Activated CD4-positive, alpha-beta T cell treated with anti-CD3 and anti-CD28 coated beads, Interleukin-2, Interleukin-6, amounts not matched to agents 100 ng/mL and 50 ng/mL, durations not matched to agents 16 hours and 8 hours (primary cell): ENCODE measurements at regions not wholly inside any gene's neighbourhood (a gene's known extent, or its start where the extent isn't known, plus 50 kb on each side); places are given as distances from the start of the nearest gene placed in this dataset.
"Not testable (repeated sequence)": the region's sequence is repeated elsewhere in the genome, so short reads cannot be mapped to it uniquely, and the experiment has no call there.

Experiments
- DNase-seq: peaks from one replicate; pipeline ENCODE4 v3.0.0-alpha.2; 2020

DNA sequence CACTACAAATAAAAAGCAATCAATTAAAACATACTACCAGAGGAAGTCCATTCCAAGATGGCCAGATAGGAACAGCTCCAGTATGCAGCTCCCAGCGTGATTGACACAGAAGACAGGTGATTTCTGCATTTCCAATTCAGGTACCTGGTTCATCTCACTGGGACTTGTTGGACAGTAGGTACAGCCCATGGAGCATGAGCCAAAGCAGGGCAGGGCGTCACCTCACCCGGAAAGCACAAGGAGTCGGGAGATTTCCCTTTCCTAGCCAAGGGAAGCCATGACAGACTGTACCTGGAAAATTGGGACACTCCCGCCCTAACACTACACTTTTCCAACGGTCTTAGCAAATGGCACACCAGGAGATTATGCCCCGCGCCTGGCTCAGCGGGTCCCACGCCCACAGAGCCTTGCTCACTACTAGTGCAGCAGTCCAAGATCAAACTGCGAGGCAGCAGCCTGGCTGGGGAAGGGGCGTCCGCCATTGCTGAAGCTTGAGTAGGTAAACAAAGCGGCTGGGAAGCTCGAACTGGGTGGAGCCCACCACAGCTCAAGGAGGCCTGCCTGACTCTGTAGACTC, 106.0 kb downstream of the BUD13 start:
- DNase-seq, result not testable (repeated sequence)

DNA sequence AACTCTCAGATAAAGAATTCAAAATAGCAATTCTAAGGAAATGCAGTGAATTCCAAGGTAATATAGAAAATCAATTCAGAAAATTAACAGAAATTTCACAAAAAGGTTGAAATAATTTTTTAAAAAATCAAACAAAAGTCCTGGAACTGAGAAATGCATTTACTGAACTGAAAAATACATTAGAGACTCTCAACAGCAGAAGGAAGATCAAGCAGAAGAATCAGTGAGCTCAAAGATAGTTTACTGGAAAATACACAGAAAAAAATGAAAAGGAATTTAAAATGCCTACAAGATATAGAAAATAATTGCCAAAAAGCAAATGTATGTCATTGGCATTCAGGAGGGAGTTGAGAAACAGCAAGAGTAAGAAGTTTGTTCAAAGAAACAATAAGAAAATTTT, 107.3 kb downstream of the BUD13 start:
- DNase-seq, result no peak

DNA sequence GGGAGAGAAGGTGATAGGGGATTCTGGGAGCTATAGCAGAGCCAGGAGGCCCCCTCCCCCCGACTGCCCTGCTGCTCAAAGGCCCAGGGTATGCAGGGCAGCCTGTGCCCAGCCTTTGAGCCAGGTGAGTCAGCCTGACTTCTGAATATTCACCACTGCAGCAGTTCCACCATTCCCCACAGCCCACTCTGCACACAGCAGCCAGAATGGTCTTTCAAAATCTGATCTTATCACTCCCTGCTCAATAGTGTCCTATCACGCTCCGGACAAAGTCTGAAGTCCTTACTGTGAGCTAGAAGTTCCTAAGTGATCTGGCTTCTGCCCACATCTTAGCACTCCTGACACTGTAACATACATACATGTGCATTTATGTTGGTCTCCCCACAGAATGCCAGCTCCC, 111.7 kb downstream of the BUD13 start:
- DNase-seq, result no peak

DNA sequence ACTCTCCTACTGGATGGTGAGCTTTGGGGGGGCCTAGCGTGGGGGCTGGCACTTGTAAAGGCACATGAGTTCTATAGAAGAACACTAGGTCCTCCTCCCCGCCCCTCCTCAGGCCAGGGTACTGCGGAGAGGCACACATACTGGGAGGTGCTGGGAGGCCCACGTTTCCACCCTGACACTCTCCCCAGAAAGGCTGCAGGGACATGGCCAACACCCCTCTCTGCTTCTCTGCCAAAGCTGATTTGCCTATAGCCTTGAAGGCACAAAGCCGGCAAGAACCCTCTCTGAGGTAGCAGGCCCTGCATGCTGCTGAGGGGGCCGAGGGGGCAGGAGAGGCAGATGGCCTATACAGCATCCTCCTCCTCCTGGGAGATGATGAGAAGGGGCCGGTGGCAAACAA, 112.8 kb downstream of the BUD13 start:
- no peak for DNase-seq

DNA sequence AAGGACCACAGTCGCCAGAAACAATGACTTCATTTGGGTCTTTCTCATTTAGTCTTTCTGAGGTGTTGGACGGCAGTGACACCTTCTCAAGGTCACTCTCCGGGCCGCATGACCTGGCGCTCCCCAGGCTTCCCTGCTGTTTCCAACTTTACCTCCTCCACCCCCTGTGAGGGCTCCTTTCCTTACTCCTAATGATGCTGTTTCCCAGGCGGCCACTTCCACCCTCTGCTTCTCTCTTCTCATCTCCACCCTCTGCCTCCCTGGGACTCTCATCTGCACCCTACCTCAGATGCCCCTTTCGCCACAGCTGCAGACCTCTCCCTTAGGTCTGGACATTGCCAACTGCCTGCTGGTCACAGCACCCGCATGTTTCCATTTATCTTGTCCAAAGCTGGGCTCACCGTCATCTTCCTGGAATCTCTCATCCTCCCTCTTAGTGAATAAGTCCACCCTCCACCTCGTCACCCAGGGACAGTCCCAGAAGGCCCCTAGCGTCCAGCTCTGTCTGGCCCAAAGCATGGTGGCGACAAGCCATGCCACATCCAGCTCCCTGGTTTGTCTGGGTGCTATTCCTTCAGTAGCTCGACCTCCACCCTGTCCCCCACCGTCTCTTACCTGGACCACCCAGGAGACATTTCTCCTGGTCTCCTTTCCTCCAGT, 113.8 kb downstream of the BUD13 start:
- DNase-seq, result no peak

DNA sequence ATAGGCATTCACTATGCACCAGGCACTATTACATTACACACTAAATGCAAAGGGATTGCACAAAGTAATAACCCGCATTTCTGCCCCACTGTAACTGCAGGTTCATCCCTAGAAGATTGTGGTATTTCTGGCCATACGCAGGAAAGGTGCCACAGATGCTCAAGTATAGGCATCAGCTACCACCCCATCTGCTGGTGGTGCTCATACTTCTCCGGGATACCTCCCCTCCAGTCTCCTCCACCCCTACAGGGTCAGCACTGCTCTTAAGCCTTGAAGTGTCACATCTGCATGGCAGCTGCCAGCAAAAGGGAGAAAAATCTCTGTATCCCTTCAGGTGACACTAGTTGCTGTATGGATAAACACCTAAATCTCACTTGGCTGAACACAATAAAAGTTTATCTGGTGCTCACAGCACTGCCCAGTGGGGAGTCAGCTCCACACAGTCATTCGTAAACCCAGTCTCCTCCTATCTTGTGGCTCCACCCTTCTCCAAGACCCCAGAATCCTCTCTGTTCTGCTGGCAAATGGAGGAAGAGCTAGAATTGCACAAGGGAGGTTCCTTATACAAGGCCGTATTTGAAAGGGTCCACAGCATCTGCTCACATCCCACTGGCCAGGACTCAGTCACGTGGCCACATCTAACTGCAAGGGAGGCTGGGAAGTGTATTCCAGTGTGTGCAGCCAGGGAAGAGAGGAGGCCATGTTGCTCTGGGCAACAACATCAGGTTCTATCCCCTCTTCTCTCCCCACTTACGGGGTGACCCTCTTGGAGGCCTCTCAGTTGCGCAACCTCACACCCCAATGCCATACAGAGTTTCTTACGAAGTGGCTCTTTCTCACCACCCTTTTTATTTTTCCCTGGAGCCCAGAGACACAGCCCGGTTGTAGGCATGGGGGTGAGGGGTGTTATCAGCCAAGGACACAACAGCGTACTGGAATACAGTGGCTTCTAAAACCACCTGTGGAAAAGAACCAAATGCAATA, 114.7 kb downstream of the BUD13 start:
- no peak for DNase-seq

DNA sequence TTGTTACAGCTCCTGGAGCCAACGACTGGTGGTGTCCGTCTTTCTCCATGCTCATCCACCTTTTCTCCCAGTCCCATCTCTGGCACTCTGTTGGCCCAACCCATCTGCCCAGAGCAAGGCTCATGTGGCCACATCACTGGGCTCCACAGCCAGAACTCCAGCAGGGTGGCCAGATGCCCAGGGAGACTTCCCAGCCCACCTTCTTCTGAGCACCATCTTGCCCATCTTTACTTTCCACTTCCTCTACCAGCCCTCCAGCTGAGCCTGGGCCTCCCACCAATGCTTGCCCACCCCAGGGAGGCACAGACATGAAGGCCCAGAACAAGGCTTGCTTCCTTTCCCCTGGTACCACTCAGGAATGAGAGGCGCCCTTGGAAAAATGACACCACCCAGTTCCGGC, 116.8 kb downstream of the BUD13 start:
- no peak for DNase-seq

DNA sequence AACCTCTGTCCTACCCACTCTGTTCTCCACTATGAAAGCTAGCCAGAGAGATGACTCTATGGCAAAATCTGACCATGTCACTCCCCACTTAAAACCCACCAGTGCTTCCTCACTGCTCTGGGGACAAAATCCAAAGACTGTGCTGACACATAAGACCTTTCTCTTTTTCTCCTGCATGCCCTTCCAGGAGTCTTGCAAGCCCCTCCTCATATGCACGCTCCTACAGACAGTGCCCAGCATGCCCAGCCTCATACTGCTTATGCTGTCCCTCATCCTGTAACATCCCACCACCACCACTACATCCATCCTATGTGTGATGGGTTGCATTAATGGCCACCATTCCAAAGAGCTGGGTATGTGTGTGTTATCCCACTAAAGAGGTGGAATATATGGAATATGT, 118.3 kb downstream of the BUD13 start:
- no peak for DNase-seq

DNA sequence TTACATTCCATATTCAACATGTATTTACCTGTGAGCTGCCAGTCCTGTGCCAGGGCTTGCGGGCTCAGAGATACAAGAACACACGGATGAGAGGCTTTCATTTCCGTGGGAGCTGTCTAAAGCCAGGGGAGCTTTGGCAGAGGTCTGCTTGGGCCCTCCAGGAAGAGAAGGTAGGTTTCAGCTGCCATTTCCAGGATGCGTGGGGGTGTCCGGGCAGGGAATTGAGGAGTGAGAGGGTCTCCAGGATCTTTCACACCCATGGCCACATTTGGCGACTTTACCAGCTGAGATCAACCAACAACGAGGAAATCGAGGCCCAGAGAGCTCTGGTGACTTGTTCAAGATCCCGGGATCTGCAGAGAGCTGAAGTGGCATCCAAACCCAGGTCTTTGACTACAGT, 119.6 kb downstream of the BUD13 start:
- no peak for DNase-seq

DNA sequence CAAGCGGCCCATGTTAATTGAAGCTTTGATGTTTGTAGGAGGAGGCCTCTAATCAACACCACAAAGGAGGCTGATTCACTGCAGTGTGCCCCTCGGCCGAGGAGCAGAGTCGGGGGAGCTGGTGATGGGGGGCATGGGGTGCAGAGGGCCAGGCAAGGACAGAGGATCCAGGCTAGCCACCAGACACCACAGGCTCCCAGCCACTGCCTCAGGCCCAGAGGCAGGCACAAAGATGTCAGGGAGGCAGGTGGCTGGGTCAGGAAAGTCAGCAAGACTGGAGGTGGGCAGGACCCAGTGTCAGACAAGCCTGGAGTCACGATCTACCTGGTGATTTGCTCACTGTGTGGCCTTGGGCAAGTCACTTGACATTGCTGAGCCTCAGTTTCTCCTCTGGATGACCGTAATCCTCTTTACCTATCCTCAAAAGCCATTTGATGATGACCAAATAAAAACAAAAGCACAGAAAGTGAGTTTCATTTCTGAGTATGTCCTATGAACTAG, 121.0 kb downstream of the BUD13 start:
- DNase-seq, result no peak

DNA sequence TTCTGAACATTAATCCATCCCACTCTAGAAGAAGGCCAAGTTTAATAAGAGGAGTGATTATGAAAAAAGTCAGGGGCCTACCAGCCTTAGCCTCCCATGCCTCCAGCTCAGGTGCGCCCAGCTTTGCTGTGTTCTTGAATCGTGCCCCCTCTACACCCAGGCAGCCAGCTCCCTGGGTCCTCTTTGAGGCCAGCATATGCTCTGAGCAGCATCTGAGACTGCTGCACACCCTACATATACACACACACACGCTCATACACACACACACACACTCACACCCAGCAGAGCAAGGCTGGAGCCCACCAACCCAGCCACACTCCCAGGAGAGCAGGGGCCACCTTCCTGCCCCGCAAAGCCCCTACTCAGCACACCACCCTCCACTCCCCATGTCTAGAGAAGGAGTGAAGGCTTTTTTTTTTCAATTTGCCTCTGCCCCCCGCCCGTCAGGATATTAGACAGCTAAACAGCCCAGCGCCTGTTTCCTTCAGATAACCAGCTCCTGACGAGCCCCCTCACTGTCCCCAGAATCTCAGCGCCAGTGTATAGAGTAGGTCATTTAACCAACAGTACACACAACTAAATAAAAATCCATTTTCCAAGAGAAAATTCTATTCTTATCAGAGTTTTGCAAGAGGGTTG, 121.6 kb downstream of the BUD13 start:
- no peak for DNase-seq

DNA sequence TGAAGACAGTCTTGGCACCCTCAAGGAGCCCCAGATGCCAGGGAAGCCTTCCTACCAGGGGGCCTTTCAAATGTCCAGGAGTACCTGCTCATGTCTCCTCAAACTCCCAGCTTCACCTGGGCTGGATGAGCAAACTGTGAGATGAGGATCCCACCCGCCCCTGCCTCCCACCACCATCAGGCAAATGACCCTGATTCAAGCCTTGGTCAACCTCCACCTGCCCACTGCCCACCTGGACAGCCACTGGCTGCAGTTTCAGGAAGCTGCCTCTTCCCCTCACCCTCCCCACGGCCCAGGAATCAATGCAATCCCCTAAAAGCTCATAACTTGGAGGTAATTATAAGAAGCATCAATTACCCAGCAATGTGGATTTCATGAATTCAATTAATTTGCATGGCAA, 122.7 kb downstream of the BUD13 start:
- DNase-seq, result no peak

DNA sequence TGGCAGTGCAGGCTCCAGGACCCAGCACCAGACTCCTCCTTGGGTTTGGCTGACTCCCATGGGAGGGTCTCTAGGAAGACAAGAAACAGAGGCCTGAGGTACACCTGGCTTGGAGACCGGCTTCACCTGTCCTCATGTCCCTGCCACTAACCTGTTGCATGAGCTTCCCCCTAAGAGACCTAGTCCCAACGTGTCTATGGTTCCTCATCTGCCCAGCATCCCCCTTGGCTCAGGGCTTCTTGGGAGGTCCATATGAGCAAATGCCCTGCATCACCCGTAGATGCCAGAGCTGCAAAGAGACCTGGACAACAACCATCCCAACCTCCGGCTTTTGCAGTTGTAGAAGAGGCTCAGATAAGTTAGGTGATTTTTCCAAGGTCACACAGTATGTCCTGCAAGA, 123.5 kb downstream of the BUD13 start:
- DNase-seq, result no peak

DNA sequence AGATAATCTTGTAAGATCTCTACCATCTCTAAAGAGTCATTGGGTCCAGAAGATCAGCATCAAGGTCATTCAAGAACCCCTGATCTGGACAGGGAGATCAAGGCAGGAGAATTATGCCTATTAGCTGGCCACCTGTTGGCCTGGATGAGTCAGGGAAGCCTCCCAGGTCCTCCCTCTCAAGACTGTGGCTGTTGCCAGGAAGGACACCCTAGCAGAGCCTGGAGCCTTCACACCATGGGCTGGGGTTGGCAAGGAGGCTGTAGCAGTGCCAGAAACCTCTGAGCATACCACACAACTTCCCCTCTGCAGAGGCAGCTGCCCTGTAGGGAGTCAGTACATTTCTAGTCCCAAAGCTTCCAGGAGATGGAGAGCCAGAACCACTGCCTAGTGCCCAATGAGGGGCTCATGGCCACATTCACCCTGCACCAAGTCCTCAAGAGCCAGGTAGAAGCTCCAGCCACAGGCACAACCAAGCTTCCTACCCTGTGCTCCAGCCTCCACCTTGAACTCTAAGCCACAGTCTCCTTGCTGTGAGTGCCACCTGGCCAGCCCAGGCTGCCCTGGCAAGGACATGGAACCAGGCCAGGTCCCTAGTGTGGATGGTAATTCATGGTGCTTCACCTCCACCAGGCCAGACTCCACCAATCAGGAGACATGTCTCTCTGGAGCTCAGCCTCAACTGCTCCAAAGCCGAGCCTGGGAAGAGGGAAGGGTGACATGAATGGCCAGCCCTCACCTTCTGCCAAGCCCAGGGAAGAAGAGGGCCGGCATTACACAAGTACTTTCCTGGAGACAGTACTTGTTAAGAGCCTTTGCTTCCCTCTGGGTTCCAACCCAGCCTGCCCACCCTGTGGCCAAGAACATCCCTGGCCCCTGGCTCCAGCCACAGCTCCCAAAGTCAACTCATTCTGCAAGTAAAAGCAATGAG, 124.3 kb downstream of the BUD13 start:
- DNase-seq, result no peak

DNA sequence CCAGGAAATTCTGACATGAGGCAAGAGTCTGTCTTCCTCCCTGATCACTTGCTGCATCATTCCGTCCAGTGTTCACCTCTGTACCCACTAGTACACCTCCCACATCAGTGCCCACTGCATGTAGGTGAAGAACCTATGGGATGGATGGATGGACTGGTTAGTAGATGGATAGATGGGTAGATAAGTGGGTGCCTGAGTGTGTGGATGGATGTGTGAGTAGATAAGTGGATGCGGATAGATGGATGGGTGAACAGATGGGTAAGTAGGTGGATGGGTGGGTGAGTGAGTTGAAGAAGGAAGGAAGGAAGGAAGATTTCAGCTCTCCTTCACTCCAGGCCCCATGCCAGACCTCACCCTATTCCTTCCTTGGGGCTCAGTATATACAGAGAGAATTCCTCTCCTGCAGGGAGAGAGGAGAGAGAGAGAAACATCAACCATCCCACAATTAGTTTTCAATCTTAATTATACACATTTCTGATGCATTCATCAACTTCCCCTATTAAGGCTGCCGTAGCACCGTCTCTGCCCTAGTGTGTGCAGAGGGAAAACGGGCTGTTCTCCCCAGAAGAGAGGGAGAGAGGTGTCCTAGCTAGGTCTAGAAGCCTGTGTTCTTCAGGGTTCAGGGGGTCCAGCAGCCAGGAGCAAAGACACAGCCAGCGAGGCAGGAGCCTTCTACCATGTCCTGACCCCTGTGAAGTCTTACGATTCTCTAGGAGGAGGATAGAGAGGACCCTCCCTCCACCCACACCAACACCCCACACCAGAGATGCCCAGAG, 125.3 kb downstream of the BUD13 start:
- DNase-seq, result no peak

DNA sequence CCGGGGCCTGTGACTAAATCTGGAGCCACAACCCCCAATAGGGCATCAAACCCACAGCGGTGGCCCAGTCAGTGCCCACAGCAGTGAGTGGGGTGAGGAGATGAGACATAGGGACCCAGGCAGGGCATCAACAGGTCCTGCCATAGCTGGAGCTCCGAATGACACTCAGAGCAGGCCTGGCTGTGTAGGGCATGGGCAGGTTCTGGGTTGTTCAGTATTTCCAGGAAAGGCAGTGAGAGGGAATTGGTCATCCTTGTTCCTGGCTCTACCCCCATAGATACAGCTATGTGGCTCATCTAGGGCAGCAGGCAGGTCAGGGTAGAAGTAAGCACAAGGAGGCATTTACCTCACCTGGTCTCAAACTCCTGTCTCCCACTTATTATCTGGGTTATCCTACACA, 126.6 kb downstream of the BUD13 start:
- no peak for DNase-seq

DNA sequence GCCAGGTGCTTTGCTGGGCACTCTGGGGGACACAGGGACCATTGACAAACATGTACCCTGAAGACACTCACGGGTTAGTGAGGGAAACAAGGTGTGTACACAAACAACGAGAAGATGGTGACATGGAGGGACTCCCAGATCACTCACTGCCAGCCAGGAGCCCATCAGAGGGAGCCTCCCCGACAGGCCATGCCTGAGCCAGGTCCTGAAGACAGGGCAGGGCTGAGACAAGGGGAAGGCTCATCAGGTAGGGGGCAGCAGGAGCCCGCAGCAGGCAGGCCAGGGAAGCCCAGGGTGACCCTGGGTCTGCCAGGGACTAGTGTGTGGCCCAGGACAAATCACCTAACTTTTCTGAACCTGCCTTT, 127.9 kb downstream of the BUD13 start:
- DNase-seq, result no peak

DNA sequence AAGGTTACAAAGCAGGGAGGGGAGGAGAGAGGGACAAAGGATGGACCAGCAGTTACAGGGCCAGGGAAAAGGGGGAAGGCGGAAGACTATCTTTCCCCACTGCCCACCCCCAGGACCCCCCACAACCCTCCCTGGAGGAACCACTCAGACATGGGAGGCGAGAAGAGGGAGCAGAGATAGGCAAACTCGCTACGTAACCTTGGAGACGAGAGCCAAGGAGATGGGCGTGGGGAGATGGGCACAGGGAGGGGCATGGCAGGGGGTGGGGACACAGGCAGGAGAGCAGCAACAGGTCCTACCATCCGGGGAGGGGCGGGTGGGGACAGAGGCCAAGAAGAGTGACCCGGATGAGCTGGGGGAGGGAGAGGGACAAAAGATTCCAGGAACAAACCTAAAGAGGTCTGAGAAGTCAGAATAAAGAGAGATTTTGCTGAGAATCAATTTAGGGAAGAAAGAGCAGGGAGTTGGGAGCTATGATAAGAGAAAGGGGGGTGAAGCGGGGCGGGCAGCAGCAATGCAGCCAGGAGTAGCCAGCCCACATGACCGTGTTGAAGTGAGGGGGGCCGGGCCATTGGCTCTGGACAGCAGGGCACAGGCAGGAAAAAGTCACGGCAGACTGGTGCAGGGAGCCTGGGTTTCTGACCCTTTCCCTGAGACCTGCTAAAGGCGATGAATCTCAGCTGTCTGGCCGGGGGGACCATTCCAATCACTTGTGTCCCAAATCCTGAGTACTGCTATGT, 128.4 kb downstream of the BUD13 start:
- no peak for DNase-seq

DNA sequence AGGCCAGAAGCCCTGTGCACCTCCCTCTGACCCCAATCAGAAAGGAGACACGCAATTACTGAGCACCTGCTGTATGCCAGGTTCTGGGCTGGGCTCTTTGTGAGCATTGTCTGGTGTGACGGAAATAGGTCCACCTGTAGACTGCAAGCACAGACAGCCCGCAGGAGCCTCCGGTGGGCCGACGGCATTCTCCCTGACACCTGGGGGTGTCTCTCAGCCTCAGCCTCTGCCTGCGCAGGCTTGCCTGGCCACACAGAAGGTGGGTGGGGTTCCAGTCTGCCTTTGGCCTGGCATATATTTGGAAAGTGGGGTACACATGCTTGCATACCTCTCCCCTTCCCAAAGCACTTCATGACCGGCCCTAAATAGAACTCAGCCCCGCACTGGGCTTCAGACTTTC, 129.3 kb downstream of the BUD13 start:
- no peak for DNase-seq

DNA sequence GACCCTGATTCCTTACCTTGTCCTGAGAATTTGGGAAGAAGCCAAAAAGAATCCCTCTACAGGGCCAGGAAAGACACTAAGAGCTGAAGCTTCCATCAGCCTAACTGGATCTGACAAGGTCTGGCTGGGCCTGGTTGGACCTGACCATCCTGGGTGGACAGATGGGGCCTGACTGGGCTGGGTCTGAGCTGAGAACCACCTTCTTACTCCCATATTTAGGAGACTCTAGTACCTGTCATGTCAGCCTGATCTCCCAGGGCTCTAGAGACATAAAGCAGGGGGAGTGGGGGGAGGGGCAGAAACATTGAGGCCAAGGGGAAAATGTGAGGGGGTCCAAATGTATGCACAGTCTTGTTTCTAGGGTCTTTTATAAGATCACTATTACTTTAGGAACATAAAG, 129.9 kb downstream of the BUD13 start:
- no peak for DNase-seq

DNA sequence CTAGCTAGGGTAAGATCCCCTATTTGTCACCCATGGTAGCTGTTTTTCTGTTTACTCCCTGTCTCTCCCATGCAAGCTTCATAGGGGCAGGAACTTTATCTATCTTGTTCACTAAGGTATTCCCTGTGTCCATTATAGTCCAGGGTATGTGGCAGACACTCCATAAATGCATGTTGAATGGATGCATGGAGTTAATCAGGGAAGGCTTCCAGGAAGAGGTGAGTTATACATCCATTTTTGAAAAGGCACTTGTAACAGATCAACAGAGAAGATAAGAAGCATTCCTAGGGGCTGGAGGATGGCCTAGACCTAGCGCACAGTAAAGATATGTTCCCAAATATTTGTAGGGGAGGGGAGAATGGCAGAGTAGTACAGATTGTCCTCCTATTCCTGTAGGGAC, 130.3 kb downstream of the BUD13 start:
- no peak for DNase-seq
